Testis (tissue), 2 donors: ENCODE measurements at regions not wholly inside any gene's neighbourhood (a gene's known extent, or its start where the extent isn't known, plus 50 kb on each side); places are given as distances from the start of the nearest gene placed in this dataset.

Source experiments
- POLR2A ChIP-seq: fragments of 450-650 bp; IDR thresholded peaks from one replicate; pipeline ENCODE4 v1.6.1; 2017; ENCODE audit warnings: antibody characterized with exemption, mild to moderate bottlenecking, moderate library complexity
- TF ChIP-seq, protein P1 (sequence below), 3 experiments: fragments of 450-650 bp in 2 of 3; fragments of 200-600 bp in 1 of 3; sonication (generic) in 1 of 3; IDR thresholded peaks; one replicate each; pipeline ENCODE4 v1.5.1; 2016 to 2019; ENCODE audit warnings: antibody characterized with exemption in 3 of 3, mild to moderate bottlenecking in 2 of 3, moderate library complexity in 1 of 3

DNA sequence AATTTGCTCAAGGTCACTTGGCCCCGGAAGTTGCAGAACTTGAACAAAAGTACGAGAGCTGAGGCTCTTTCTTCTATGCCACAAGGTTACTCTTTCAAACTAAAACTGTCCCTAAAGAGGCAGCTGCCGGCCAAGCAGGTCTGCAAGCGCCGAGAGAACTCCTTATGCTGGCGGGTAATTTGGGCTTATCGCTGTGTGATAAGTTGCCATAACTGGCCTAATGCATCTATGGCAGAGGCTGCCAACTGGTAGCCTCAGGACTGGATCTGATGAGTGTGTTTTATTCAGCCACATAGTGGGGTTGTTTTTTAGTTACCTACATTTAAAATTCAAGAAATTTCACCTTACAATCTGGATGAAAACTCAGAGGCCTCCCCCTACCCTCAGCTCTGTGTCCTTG is 68.1 kb upstream of the SPOCK1 start:
- no peak for TF ChIP-seq POLR2A
- TF ChIP-seq, protein P1, sequence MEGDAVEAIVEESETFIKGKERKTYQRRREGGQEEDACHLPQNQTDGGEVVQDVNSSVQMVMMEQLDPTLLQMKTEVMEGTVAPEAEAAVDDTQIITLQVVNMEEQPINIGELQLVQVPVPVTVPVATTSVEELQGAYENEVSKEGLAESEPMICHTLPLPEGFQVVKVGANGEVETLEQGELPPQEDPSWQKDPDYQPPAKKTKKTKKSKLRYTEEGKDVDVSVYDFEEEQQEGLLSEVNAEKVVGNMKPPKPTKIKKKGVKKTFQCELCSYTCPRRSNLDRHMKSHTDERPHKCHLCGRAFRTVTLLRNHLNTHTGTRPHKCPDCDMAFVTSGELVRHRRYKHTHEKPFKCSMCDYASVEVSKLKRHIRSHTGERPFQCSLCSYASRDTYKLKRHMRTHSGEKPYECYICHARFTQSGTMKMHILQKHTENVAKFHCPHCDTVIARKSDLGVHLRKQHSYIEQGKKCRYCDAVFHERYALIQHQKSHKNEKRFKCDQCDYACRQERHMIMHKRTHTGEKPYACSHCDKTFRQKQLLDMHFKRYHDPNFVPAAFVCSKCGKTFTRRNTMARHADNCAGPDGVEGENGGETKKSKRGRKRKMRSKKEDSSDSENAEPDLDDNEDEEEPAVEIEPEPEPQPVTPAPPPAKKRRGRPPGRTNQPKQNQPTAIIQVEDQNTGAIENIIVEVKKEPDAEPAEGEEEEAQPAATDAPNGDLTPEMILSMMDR (IDR thresholded peaks at IDR 0.05): no peak
